ENCODE measurements at regions not wholly inside any gene's neighbourhood (a gene's known extent, or its start where the extent isn't known, plus 50 kb on each side); places are given as distances from the start of the nearest gene placed in this dataset.

DNA sequence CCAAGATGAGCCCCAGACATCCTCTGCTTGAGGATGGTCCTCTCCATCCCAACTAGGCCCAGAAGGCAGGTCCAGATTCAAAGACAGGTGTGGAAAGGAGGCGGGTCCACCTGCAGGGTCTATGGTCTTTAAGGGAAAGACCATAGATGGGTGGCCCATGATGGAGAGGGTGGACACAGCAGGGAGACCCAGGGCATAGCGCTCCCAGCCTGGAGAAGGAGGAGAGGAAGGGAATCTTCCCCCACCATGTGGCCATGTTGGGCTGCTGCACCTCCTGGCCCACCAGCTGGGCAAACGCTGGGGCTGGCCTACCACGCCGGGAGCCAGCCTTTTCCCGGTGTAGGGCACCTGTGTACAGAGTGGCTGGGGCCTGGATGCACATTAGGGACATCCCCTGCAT is 265.2 kb upstream of the TLE3 start:
- no peaks in the 10 kb centered on the region for H3K27me3 ChIP-seq (replicated peaks; ENCODE audit: insufficient read depth)
- H3K4me1 ChIP-seq (ENCODE audit: control insufficient read depth in 1 of 2, low read depth in 2 of 2), result no peaks in the 10 kb centered on the region
- ATAC-seq (ENCODE audit: insufficient number of reproducible peaks, low FRiP score, low read depth), result no peak
- H3K27ac ChIP-seq, result no peak overlapping the region
- no peaks in the 10 kb centered on the region for H3K9me3 ChIP-seq
- H3K4me3 ChIP-seq, result no peak overlapping the region
- no peaks in the 10 kb centered on the region for H3K36me3 ChIP-seq
- peak; percentile 63 for TF ChIP-seq CTCF (IDR thresholded peaks at IDR 0.05)
- DNase-seq (ENCODE audit: low spot score), result no peak

GRCh38 chr15:70362350-70362749 is 264.6 kb upstream of the TLE3 start:
- no peaks in the 10 kb centered on the region for H3K27me3 ChIP-seq (replicated peaks; ENCODE audit: insufficient read depth)
- H3K36me3 ChIP-seq, result no peaks in the 10 kb centered on the region
- ATAC-seq (ENCODE audit: insufficient number of reproducible peaks, low FRiP score, low read depth) (no peak), DNase-seq (ENCODE audit: low spot score) (no peak)
- no peak overlapping the region for H3K4me3 ChIP-seq
- no peaks in the 10 kb centered on the region for H3K9me3 ChIP-seq
- no peak for TF ChIP-seq CTCF (IDR thresholded peaks at IDR 0.05)
- no peak overlapping the region for H3K27ac ChIP-seq
- H3K4me1 ChIP-seq (ENCODE audit: control insufficient read depth in 1 of 2, low read depth in 2 of 2), result no peaks in the 10 kb centered on the region

DNA sequence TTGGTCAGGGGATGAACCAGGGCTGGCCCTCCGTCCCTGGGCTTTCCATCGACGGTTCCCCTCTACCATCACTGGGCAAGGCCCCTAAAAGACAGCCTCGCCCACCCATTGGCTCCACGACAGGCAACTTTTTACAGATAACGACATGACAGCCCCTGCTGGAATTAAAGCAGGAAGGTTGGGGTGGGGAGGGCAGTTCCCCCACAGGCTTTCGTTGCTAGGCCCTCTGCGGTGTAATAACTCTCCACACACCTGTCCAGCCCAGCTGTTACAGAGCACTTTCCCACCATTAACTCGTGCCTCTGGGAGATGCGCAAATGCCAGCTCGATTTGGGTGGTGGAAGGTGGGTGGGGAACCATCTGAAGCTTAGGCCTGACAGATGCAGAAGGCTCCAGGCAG is 264.2 kb upstream of the TLE3 start:
- TF ChIP-seq CTCF (IDR thresholded peaks at IDR 0.05), result no peak
- no peaks in the 10 kb centered on the region for H3K27me3 ChIP-seq (replicated peaks; ENCODE audit: insufficient read depth)
- ATAC-seq (ENCODE audit: insufficient number of reproducible peaks, low FRiP score, low read depth) (no peak), DNase-seq (ENCODE audit: low spot score) (no peak)
- no peaks in the 10 kb centered on the region for H3K36me3 ChIP-seq
- no peak overlapping the region for H3K4me3 ChIP-seq
- H3K27ac ChIP-seq, result no peak overlapping the region
- H3K4me1 ChIP-seq (ENCODE audit: control insufficient read depth in 1 of 2, low read depth in 2 of 2), result no peaks in the 10 kb centered on the region
- H3K9me3 ChIP-seq, result no peaks in the 10 kb centered on the region

DNA sequence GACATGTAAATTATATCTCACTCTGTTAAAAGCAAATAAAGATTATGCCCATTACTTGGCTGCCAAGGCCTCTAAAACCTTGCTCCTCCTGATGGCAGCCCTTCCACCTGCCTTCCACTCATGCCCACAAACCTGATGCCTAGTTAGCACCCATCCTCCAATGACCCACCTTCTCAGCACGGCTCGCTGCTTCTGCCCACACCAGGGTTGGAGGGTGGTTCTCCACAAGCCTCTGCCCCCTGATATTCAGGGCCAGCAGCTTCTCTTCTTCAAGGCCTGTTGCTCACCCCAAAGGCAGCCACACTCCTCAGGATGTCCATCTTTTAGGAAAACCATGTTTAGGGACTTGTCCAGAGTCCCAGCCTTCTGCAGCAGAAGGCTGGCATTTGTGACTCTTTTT is 263.4 kb upstream of the TLE3 start:
- no peak for ATAC-seq (ENCODE audit: insufficient number of reproducible peaks, low FRiP score, low read depth)
- no peaks in the 10 kb centered on the region for H3K27me3 ChIP-seq (replicated peaks; ENCODE audit: insufficient read depth)
- no peak overlapping the region for H3K4me3 ChIP-seq
- DNase-seq (ENCODE audit: low spot score), result no peak
- H3K36me3 ChIP-seq, result no peaks in the 10 kb centered on the region
- no peaks in the 10 kb centered on the region for H3K9me3 ChIP-seq
- no peak overlapping the region for H3K27ac ChIP-seq
- no peaks in the 10 kb centered on the region for H3K4me1 ChIP-seq (ENCODE audit: control insufficient read depth in 1 of 2, low read depth in 2 of 2)
- TF ChIP-seq CTCF (IDR thresholded peaks at IDR 0.05), result no peak

- Histone ChIP-seq H3K4me3 (no peak overlapping the region), H3K36me3 (no peaks in the 10 kb centered on the region), H3K27ac (no peak overlapping the region), H3K9me3 (no peaks in the 10 kb centered on the region), H3K27me3 (replicated peaks; ENCODE audit: insufficient read depth) (no peaks in the 10 kb centered on the region), H3K4me1 (ENCODE audit: control insufficient read depth in 1 of 2, low read depth in 2 of 2) (no peaks in the 10 kb centered on the region)
- no peak for DNase-seq (ENCODE audit: low spot score)
- no peak for TF ChIP-seq CTCF (IDR thresholded peaks at IDR 0.05)
- no peak for ATAC-seq (ENCODE audit: insufficient number of reproducible peaks, low FRiP score, low read depth)
These were observed 261.3 kb upstream of the TLE3 start for GRCh38 chr15:70358871-70359647.
